DMS53 treated with DMSO at 0.1 percent for 48 hours (cell line): ENCODE measurements at regions not wholly inside any gene's neighbourhood (a gene's known extent, or its start where the extent isn't known, plus 50 kb on each side); places are given as distances from the start of the nearest gene placed in this dataset.
"Not testable (repeated sequence)": the region's sequence is repeated elsewhere in the genome, so short reads cannot be mapped to it uniquely, and the experiment has no call there.

Experiments
- DNase-seq: peaks from one replicate; lab custom pipeline; 2025; ENCODE audit not compliant: unreplicated experiment; lab: John Stamatoyannopoulos, UW

GRCh38 chr12:58413794-58414193 lies 472.4 kb downstream of the ATP23 start:
- DNase-seq, result no peak

GRCh38 chr12:58414398-58414871 lies 473.1 kb downstream of the ATP23 start:
- DNase-seq, result no peak

GRCh38 chr12:58415716-58416115 lies 474.3 kb downstream of the ATP23 start:
- no peak for DNase-seq

GRCh38 chr12:58416236-58416635 lies 474.9 kb downstream of the ATP23 start:
- DNase-seq, result no peak

GRCh38 chr12:58419196-58419760 lies 477.9 kb downstream of the ATP23 start:
- DNase-seq, result no peak

GRCh38 chr12:58419905-58420304 lies 478.5 kb downstream of the ATP23 start:
- no peak for DNase-seq

- no peak for DNase-seq
Measured at GRCh38 chr12:58420503-58420902, 479.1 kb downstream of the ATP23 start.

GRCh38 chr12:58421990-58422389 lies 480.6 kb downstream of the ATP23 start:
- no peak for DNase-seq

GRCh38 chr12:58424735-58425392 lies 483.5 kb downstream of the ATP23 start:
- DNase-seq, result no peak

- DNase-seq, result peak; percentile 94
Measured at GRCh38 chr12:58425481-58426392, 484.4 kb downstream of the ATP23 start.

- not testable (repeated sequence) for DNase-seq
Measured at GRCh38 chr12:58426437-58426836, 485.1 kb downstream of the ATP23 start.

- DNase-seq, result peak; percentile 36
Measured at GRCh38 chr12:58433959-58434358, 486.3 kb downstream of the LRIG3 start.

GRCh38 chr12:58434726-58435125 lies 485.6 kb downstream of the LRIG3 start:
- no peak for DNase-seq

- no peak for DNase-seq
Measured at GRCh38 chr12:58435647-58436046, 484.7 kb downstream of the LRIG3 start.

GRCh38 chr12:58441483-58441882 lies 478.8 kb downstream of the LRIG3 start:
- DNase-seq, result no peak

GRCh38 chr12:58443273-58443980 lies 476.9 kb downstream of the LRIG3 start:
- peak; percentile 31 for DNase-seq

GRCh38 chr12:58443981-58444371 lies 476.3 kb downstream of the LRIG3 start:
- DNase-seq, result no peak

GRCh38 chr12:58450868-58451482 lies 469.3 kb downstream of the LRIG3 start:
- no peak for DNase-seq

GRCh38 chr12:58452546-58452945 lies 467.8 kb downstream of the LRIG3 start:
- DNase-seq, result no peak

- DNase-seq, result no peak
Measured at GRCh38 chr12:58453306-58453705, 467.0 kb downstream of the LRIG3 start.

- DNase-seq, result no peak
Measured at GRCh38 chr12:58455136-58455535, 465.2 kb downstream of the LRIG3 start.
